IMR-90 (cell line): ENCODE measurements at regions not wholly inside any gene's neighbourhood (a gene's known extent, or its start where the extent isn't known, plus 50 kb on each side); places are given as distances from the start of the nearest gene placed in this dataset.

Experiments used
- ATAC-seq: fragments of 200-7000 bp; cut with Tn5 transposase; 2 replicates; pipeline ENCODE4 v1.9.1; 2020; ENCODE audit warnings: low read depth, mild to moderate bottlenecking, moderate library complexity
- BruUV-seq: library from RNA; stranded (reverse); fragments of 400-500 nt; replicated peaks from 2 replicates; lab custom pipeline; 2021; lab: Mats Ljungman, UMichigan
- CTCF ChIA-PET: fragments of 300-600 bp; formaldehyde crosslinking; extraction: SDS; loops from one replicate; lab custom pipeline; 2021; ENCODE audit warnings: antibody characterized with exemption; lab: Yijun Ruan, JAX
- POLR2A ChIA-PET: fragments of 300-600 bp; sonication (Branson Sonifier 250); formaldehyde crosslinking; loops from one replicate; lab custom pipeline; 2022; ENCODE audit warnings: antibody characterized with exemption; ENCODE audit not compliant: unreplicated experiment; lab: Charles Lee
- DNase-seq: peaks from one replicate; pipeline ENCODE4 v3.0.0; 2013
- H2AFZ ChIP-seq: replicated peaks from 2 replicates; pipeline ENCODE3; 2013; ENCODE audit warnings: low read length, mild to moderate bottlenecking; ENCODE audit not compliant: poor library complexity
- H2AK5ac ChIP-seq: 2 replicates; pipeline ENCODE4 v1.6.1; 2013; ENCODE audit warnings: low read depth, low read length, inconsistent platforms
- H2AK9ac ChIP-seq: replicated peaks from 2 replicates; pipeline ENCODE3; 2013; ENCODE audit warnings: mild to moderate bottlenecking, low read depth, low read length, moderate library complexity; ENCODE audit not compliant: poor library complexity
- H2BK120ac ChIP-seq: 2 replicates; pipeline ENCODE4 v1.6.1; 2013; ENCODE audit warnings: low read depth, low read length, inconsistent platforms
- H2BK15ac ChIP-seq: 3 replicates; pipeline ENCODE4 v1.6.1; 2013; ENCODE audit warnings: low read depth, low read length, inconsistent platforms
- H2BK20ac ChIP-seq: 2 replicates; pipeline ENCODE4 v1.6.1; 2013; ENCODE audit warnings: low read depth, mild to moderate bottlenecking, inconsistent platforms, low read length, moderate library complexity
- H2BK5ac ChIP-seq: 2 replicates; pipeline ENCODE4 v1.6.1; 2013; ENCODE audit warnings: mild to moderate bottlenecking, low read depth, low read length, inconsistent platforms; ENCODE audit not compliant: poor library complexity, severe bottlenecking
- H3K14ac ChIP-seq: replicated peaks from 2 replicates; pipeline ENCODE4 v1.6.1; 2013; ENCODE audit warnings: low read depth, low read length, inconsistent platforms
- H3K18ac ChIP-seq: 2 replicates; pipeline ENCODE4 v1.6.1; 2013; ENCODE audit warnings: low read depth, low read length, control low read depth
- H3K23ac ChIP-seq: 2 replicates; pipeline ENCODE4 v1.6.1; 2013; ENCODE audit warnings: low read depth, low read length, inconsistent platforms
- H3K27ac ChIP-seq: 2 replicates; pipeline ENCODE4 v1.5.1; 2013; ENCODE audit warnings: mild to moderate bottlenecking, control low read depth, low read length; ENCODE audit not compliant: insufficient read depth
- H3K27me3 ChIP-seq: 2 replicates; pipeline ENCODE4 v1.6.1; 2013; ENCODE audit warnings: low read length; ENCODE audit not compliant: control insufficient read depth, insufficient read depth
- H3K36me3 ChIP-seq: 2 replicates; pipeline ENCODE4 v1.6.1; 2013; ENCODE audit warnings: low read length, mixed read lengths; ENCODE audit not compliant: control insufficient read depth, insufficient read depth
- H3K4ac ChIP-seq: 2 replicates; pipeline ENCODE4 v1.6.1; 2013; ENCODE audit warnings: low read depth, low read length, inconsistent platforms
- H3K4me1 ChIP-seq: 2 replicates; pipeline ENCODE4 v1.6.1; 2013; ENCODE audit warnings: low read length, mixed read lengths; ENCODE audit not compliant: control insufficient read depth, insufficient read depth
- H3K4me2 ChIP-seq: 2 replicates; pipeline ENCODE4 v1.6.1; 2013; ENCODE audit warnings: low read depth, mild to moderate bottlenecking, control low read depth, low read length, moderate library complexity
- H3K4me3 ChIP-seq: 2 replicates; pipeline ENCODE4 v1.5.1; 2013; ENCODE audit warnings: low read depth, mild to moderate bottlenecking, control low read depth, low read length, moderate library complexity; ENCODE audit not compliant: insufficient read depth
- H3K56ac ChIP-seq: 2 replicates; pipeline ENCODE4 v1.6.1; 2013; ENCODE audit warnings: low read length, inconsistent platforms; ENCODE audit not compliant: insufficient read depth; ENCODE audit errors: extremely low read depth
- H3K79me1 ChIP-seq, 2 experiments: 2 replicates each; pipeline ENCODE4 v1.6.1; 2013; ENCODE audit warnings: low read length in 2 of 2, inconsistent platforms in 1 of 2, low read depth in 1 of 2
- H3K9ac ChIP-seq: 2 replicates; pipeline ENCODE4 v1.6.1; 2013; ENCODE audit warnings: low read depth, low read length, control low read depth
- H3K9me1 ChIP-seq: 2 replicates; pipeline ENCODE4 v1.6.1; 2013; ENCODE audit warnings: low read length, inconsistent platforms; ENCODE audit not compliant: insufficient read depth
- H3K9me3 ChIP-seq: 2 replicates; pipeline ENCODE4 v1.6.1; 2013; ENCODE audit warnings: low read length; ENCODE audit not compliant: control insufficient read depth, insufficient read depth
- H4K20me1 ChIP-seq: 2 replicates; pipeline ENCODE4 v1.6.1; 2013; ENCODE audit warnings: low read length, inconsistent platforms; ENCODE audit not compliant: insufficient read depth
- H4K5ac ChIP-seq: 2 replicates; pipeline ENCODE4 v1.6.1; 2013; ENCODE audit warnings: mild to moderate bottlenecking, low read depth, low read length, control low read depth
- H4K8ac ChIP-seq, 2 experiments: 2 replicates each; pipeline ENCODE4 v1.6.1; 2013; ENCODE audit warnings: low read depth in 2 of 2, low read length in 2 of 2, control low read depth in 1 of 2, inconsistent platforms in 1 of 2
- H4K91ac ChIP-seq: 2 replicates; pipeline ENCODE4 v1.6.1; 2013; ENCODE audit warnings: low read depth, low read length, inconsistent platforms; ENCODE audit not compliant: insufficient read depth
- FOS ChIP-seq: fragments of 150-350 bp; IDR thresholded peaks from 2 replicates; pipeline ENCODE4 v1.6.1; 2016; ENCODE audit warnings: low read depth, low read length
- MXI1 ChIP-seq: IDR thresholded peaks from 2 replicates; pipeline ENCODE4 v1.6.1; 2012; ENCODE audit warnings: low read depth, mild to moderate bottlenecking, low read length, moderate library complexity, borderline replicate concordance
- NFE2L2 ChIP-seq: fragments of 150-350 bp; IDR thresholded peaks from 2 replicates; pipeline ENCODE4 v1.6.1; 2016; ENCODE audit warnings: low read depth, mild to moderate bottlenecking, low read length
- RAD21 ChIP-seq: IDR thresholded peaks from 2 replicates; pipeline ENCODE4 v1.6.1; 2012; ENCODE audit warnings: low read length, improper control_type of control experiment
- RCOR1 ChIP-seq: IDR thresholded peaks from 2 replicates; pipeline ENCODE4 v1.6.1; 2012; ENCODE audit warnings: mild to moderate bottlenecking, low read length, improper control_type of control experiment; ENCODE audit not compliant: insufficient replicate concordance
- RFX5 ChIP-seq: IDR thresholded peaks from 2 replicates; pipeline ENCODE4 v1.8.0; 2012; ENCODE audit warnings: low read depth, mild to moderate bottlenecking, low read length, moderate library complexity
- SMC3 ChIP-seq: fragments of 150-350 bp; IDR thresholded peaks from 2 replicates; pipeline ENCODE4 v1.6.1; 2016; ENCODE audit warnings: low read depth, mild to moderate bottlenecking, antibody characterized with exemption, low read length, moderate library complexity
- WGBS, 2 experiments: methylation state at CpG; one replicate each; pipeline versions ENCODE4 v1.1.5 to v1.1.7; 2013; ENCODE audit warnings: missing lambda C conversion rate in 2 of 2; ENCODE audit not compliant: insufficient read length in 1 of 2; ENCODE audit errors: extremely low coverage in 2 of 2; 5-methylcytosine and 5-hydroxymethylcytosine counted together
- dilution Hi-C: fragments of 300-500 bp; cut with HindIII; formaldehyde crosslinking; loops from one replicate; pipeline ENCODE4 v1.14.3; 2018; ENCODE audit warnings: low sequenced_read_pairs; ENCODE audit not compliant: unreplicated experiment
- in situ Hi-C: fragments of 300-500 bp; cut with MboI; formaldehyde crosslinking; loops from 3 replicates; pipeline ENCODE4 v1.14.3; 2019; ENCODE audit warnings: low sequenced_read_pairs, inconsistent platforms, mixed read lengths
- intact Hi-C: fragments of 100-400 bp; cut with micrococcal nuclease; formaldehyde crosslinking; loops from 2 replicates; pipeline ENCODE4 v1.10.0; 2022
- TF ChIP-seq, protein P1 (sequence below): conservative IDR thresholded peaks from 2 replicates; pipeline ENCODE4 v1.5.1; 2012; ENCODE audit warnings: mild to moderate bottlenecking, low read depth, low read length, improper control_type of control experiment

DNA sequence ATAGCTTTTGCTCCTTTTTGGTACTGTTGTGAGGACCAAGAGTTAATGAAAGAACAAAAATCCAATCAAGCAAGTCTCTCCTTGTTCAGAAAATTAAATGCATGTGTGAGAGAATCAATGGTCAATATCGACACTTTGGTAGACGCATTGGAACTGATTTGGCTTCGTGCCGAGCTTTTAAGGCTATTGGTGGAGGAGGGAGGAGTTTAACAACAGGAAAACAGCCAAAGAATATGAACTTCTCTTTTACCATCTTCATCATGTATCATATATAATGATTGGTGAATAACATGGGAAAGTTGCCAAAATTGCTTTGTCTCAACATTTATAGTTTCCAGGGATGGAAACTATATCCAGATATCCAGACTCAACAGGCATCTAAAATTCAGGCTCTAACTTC is 266.5 kb upstream of the CITED2 start:
- no peak overlapping the region for H3K4me3 ChIP-seq
- ChIA-PET CTCF (no interaction called here), POLR2A (no interaction called here)
- no peaks in the 10 kb centered on the region for H4K20me1 ChIP-seq
- no peak overlapping the region for H3K4me2 ChIP-seq
- no peak overlapping the region for H2BK120ac ChIP-seq
- H3K18ac ChIP-seq, result no peak overlapping the region
- H2AFZ ChIP-seq, result no peak overlapping the region
- no peak overlapping the region for H4K5ac ChIP-seq
- no peak overlapping the region for H3K27ac ChIP-seq
- no peak overlapping the region for H3K14ac ChIP-seq
- no peak overlapping the region for H3K56ac ChIP-seq
- no CpG with 5 or more reads among the region's 4 CpGs for WGBS, 2 experiments
- no peaks in the 10 kb centered on the region for H3K27me3 ChIP-seq
- H3K36me3 ChIP-seq, result no peaks in the 10 kb centered on the region
- H3K9me1 ChIP-seq, result no peaks in the 10 kb centered on the region
- H2AK9ac ChIP-seq, result no peak overlapping the region
- no peak overlapping the region for H3K23ac ChIP-seq
- no peak for TF ChIP-seq RAD21
- TF ChIP-seq NFE2L2, result no peak
- TF ChIP-seq FOS, result no peak
- TF ChIP-seq SMC3, result no peak
- no peak for TF ChIP-seq RFX5
- TF ChIP-seq, protein P1, sequence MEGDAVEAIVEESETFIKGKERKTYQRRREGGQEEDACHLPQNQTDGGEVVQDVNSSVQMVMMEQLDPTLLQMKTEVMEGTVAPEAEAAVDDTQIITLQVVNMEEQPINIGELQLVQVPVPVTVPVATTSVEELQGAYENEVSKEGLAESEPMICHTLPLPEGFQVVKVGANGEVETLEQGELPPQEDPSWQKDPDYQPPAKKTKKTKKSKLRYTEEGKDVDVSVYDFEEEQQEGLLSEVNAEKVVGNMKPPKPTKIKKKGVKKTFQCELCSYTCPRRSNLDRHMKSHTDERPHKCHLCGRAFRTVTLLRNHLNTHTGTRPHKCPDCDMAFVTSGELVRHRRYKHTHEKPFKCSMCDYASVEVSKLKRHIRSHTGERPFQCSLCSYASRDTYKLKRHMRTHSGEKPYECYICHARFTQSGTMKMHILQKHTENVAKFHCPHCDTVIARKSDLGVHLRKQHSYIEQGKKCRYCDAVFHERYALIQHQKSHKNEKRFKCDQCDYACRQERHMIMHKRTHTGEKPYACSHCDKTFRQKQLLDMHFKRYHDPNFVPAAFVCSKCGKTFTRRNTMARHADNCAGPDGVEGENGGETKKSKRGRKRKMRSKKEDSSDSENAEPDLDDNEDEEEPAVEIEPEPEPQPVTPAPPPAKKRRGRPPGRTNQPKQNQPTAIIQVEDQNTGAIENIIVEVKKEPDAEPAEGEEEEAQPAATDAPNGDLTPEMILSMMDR, result no peak
- TF ChIP-seq MXI1, result no peak
- TF ChIP-seq RCOR1, result no peak
- ATAC-seq (no peak), DNase-seq (no peak)
- in situ Hi-C loops (no loop called here), dilution Hi-C loops (no loop called here), intact Hi-C loops (loop anchor here (5.0 kb wide), 1 partner anchor 36 kb away; no protein-coding TSS in a partner anchor)
- H2BK5ac ChIP-seq, result no peak overlapping the region
- no peaks in the 10 kb centered on the region for H3K79me1 ChIP-seq
- no peak overlapping the region for H4K91ac ChIP-seq
- H3K9ac ChIP-seq, result no peak overlapping the region
- H3K9me3 ChIP-seq, result no peaks in the 10 kb centered on the region
- H2AK5ac ChIP-seq, result no peak overlapping the region
- no peak overlapping the region for H2BK20ac ChIP-seq
- H3K4ac ChIP-seq, result no peak overlapping the region
- H2BK15ac ChIP-seq, result no peak overlapping the region
- peaks cover 2% of the 10 kb centered on the region; the same call in 1 of the 2 replicates for H3K4me1 ChIP-seq
- no peak overlapping the region for H4K8ac ChIP-seq
- no TSS peak for BruUV-seq
